PC-3 (cell line): ENCODE measurements at regions not wholly inside any gene's neighbourhood (a gene's known extent, or its start where the extent isn't known, plus 50 kb on each side); places are given as distances from the start of the nearest gene placed in this dataset.

Source experiments
- ATAC-seq: fragments of 200-7000 bp; cut with Tn5 transposase; 2 replicates; pipeline ENCODE4 v1.9.1; 2020; ENCODE audit warnings: mild to moderate bottlenecking, moderate library complexity
- BruUV-seq: library from RNA; stranded (reverse); fragments of 400-500 nt; replicated peaks from 2 replicates; lab custom pipeline; 2021; lab: Mats Ljungman, UMichigan
- CTCF ChIA-PET: fragments of 300-600 bp; sonication (Branson Sonifier 250); formaldehyde crosslinking; loops from one replicate; lab custom pipeline; 2022; ENCODE audit warnings: antibody characterized with exemption; lab: Charles Lee
- POLR2A ChIA-PET: fragments of 300-600 bp; sonication (Branson Sonifier 250); formaldehyde crosslinking; loops from one replicate; lab custom pipeline; 2022; ENCODE audit warnings: antibody characterized with exemption; ENCODE audit not compliant: unreplicated experiment; lab: Charles Lee
- DNase-seq: peaks from one replicate; pipeline ENCODE4 v3.0.0-alpha.2; 2015
- H2AFZ ChIP-seq: fragments of 300-600 bp; sonication (generic); 2 replicates; pipeline ENCODE4 v1.6.0; 2016; ENCODE audit warnings: antibody characterized with exemption, low read length
- H3F3A ChIP-seq: fragments of 300-600 bp; sonication (generic); one replicate; pipeline ENCODE4 v1.6.0; 2017; ENCODE audit warnings: antibody characterized with exemption, low read length, control low read depth, mild to moderate bottlenecking; ENCODE audit not compliant: unreplicated experiment
- H3K27ac ChIP-seq: fragments of 300-600 bp; sonication (generic); 2 replicates; pipeline ENCODE4 v1.5.1; 2016; ENCODE audit warnings: mild to moderate bottlenecking, low read length
- H3K27me3 ChIP-seq: fragments of 300-600 bp; sonication (generic); 2 replicates; pipeline ENCODE4 v1.6.1; 2016; ENCODE audit warnings: low read length, mixed read lengths
- H3K36me3 ChIP-seq: fragments of 300-600 bp; sonication (generic); 2 replicates; pipeline ENCODE4 v1.6.1; 2016; ENCODE audit warnings: low read depth, mixed run types, low read length, mixed read lengths
- H3K4me1 ChIP-seq: fragments of 300-600 bp; sonication (generic); 2 replicates; pipeline ENCODE4 v1.5.1; 2016; ENCODE audit warnings: low read length; ENCODE audit not compliant: insufficient read depth
- H3K4me2 ChIP-seq: fragments of 300-600 bp; sonication (generic); 2 replicates; pipeline ENCODE4 v1.6.0; 2016; ENCODE audit warnings: low read length
- H3K4me3 ChIP-seq: fragments of 300-600 bp; sonication (generic); 2 replicates; pipeline ENCODE4 v1.5.1; 2016; ENCODE audit warnings: mild to moderate bottlenecking, low read length, mixed read lengths
- H3K79me2 ChIP-seq: fragments of 300-600 bp; sonication (generic); 2 replicates; pipeline ENCODE4 v1.6.1; 2017; ENCODE audit warnings: low read length, mixed read lengths
- H3K9ac ChIP-seq: fragments of 300-600 bp; sonication (generic); 2 replicates; pipeline ENCODE4 v1.6.0; 2016; ENCODE audit warnings: mild to moderate bottlenecking, low read length
- H3K9me2 ChIP-seq: fragments of 300-600 bp; sonication (generic); replicated peaks from 2 replicates; pipeline ENCODE4 v1.6.1; 2016; ENCODE audit warnings: mixed run types, low read length, mixed read lengths
- H3K9me3 ChIP-seq: fragments of 300-600 bp; sonication (generic); 2 replicates; pipeline ENCODE4 v1.6.1; 2016; ENCODE audit warnings: low read length, mixed read lengths
- H4K20me1 ChIP-seq: fragments of 300-600 bp; sonication (generic); 2 replicates; pipeline ENCODE4 v1.6.1; 2016; ENCODE audit warnings: low read length, mixed read lengths
- EZH2 ChIP-seq: fragments of 300-600 bp; sonication (generic); IDR thresholded peaks from one replicate; pipeline ENCODE4 v1.6.1; 2017; ENCODE audit warnings: antibody characterized with exemption, mild to moderate bottlenecking, low read length; ENCODE audit not compliant: unreplicated experiment
- EZH2phosphoT487 ChIP-seq: fragments of 300-600 bp; sonication (generic); IDR thresholded peaks from 2 replicates; pipeline ENCODE4 v1.6.1; 2018; ENCODE audit warnings: mild to moderate bottlenecking, antibody characterized with exemption, low read length, borderline replicate concordance
- intact Hi-C: fragments of 100-400 bp; cut with micrococcal nuclease; formaldehyde crosslinking; loops from 2 replicates; pipeline ENCODE4 v1.9.0; 2023
- TF ChIP-seq, protein P1 (sequence below): fragments of 300-600 bp; sonication (generic); conservative IDR thresholded peaks from 2 replicates; pipeline ENCODE4 v1.5.1; 2017; ENCODE audit warnings: antibody characterized with exemption, low read depth, mild to moderate bottlenecking, low read length

DNA sequence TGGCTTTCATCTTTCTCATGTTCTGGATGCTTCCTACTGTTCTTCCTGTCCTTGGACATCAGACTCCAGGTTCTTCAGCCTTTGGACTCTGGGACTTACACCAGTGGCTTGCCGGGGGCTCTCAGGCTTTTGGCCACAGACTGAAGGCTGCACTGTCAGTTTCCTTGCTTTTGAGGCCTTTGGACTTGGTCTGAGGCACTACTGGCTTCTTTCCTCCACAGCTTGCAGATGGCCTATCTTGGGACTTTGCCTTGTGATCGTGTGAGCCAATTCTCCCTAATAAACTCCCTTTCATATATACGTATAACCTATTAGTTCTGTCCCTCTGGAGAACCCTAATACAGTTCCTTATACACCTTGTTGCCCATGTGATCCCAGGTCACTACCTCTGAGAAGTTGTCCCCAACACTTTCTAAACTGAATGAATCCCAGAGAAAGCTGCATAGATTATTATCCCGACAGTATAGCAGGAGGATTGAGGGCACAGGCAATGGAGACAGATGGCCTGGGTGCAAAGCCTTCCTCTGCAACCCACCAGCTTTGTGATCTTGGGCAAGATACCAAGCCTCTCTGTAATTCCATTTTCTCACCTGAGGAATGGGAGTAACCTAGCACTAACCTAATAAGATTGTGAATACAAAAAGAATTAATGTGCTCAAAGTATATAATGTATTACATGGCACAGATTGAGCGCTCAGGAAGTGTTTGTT is 449.6 kb upstream of the BRINP1 start:
- intact Hi-C loops = no loop called here
- Histone ChIP-seq H3K9me3 (no peaks in the 10 kb centered on the region), H3K4me3 (no peak overlapping the region), H3K36me3 (no peaks in the 10 kb centered on the region), H2AFZ (no peak overlapping the region), H3K4me2 (no peak overlapping the region), H3K27me3 (no peaks in the 10 kb centered on the region), H3K27ac (no peak overlapping the region), H3K9ac (no peak overlapping the region), H4K20me1 (no peaks in the 10 kb centered on the region), H3K9me2 (no peaks in the 10 kb centered on the region), H3K79me2 (no peaks in the 10 kb centered on the region), H3K4me1 (no peaks in the 10 kb centered on the region), H3F3A (no peaks in the 10 kb centered on the region)
- ATAC-seq = no peak
- DNase-seq = no peak
- POLR2A ChIA-PET = no interaction called here
- BruUV-seq = no TSS peak
- TF ChIP-seq, protein P1, sequence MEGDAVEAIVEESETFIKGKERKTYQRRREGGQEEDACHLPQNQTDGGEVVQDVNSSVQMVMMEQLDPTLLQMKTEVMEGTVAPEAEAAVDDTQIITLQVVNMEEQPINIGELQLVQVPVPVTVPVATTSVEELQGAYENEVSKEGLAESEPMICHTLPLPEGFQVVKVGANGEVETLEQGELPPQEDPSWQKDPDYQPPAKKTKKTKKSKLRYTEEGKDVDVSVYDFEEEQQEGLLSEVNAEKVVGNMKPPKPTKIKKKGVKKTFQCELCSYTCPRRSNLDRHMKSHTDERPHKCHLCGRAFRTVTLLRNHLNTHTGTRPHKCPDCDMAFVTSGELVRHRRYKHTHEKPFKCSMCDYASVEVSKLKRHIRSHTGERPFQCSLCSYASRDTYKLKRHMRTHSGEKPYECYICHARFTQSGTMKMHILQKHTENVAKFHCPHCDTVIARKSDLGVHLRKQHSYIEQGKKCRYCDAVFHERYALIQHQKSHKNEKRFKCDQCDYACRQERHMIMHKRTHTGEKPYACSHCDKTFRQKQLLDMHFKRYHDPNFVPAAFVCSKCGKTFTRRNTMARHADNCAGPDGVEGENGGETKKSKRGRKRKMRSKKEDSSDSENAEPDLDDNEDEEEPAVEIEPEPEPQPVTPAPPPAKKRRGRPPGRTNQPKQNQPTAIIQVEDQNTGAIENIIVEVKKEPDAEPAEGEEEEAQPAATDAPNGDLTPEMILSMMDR = no peak
- CTCF ChIA-PET = no interaction called here

DNA sequence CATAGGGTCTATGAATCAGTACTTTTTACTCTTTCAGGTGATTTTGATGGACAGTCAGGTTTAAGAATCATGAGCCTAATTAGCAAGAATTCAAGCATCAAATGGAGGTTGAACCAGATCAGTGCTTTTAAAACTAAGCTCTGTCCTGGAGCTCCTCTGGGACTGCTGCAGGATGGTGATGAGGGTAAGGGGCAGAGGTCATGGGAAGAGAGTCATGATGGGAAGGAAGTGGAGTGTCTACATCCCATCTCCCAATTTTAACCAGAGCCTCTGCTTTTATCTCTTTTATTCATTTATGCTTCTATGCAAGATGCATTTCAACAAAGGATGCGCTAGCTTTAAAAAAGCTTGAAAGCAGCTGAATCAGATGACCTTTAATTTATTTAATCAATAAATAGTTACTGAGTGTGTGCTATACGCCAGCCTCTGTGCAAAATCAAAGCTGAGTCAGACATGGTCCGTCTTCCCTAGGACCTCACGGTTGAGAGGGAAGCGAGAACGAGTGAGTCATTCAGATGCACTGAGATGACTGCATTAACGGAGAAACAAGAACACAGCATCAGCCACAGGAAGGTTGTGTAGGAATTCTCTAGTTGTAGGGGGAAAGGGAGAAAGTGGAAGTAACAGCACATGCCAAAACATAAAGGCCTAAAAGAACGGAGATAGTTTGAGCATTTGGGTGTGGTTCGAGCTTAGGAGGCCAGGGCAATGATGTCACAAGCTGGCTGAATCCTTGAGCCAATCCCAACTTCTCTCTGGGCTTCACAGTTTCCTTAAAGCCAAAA is 441.6 kb upstream of the BRINP1 start:
- H3K9me3 ChIP-seq = no peaks in the 10 kb centered on the region
- TF ChIP-seq, protein P1 = no peak
- TF ChIP-seq EZH2 = no peak
- no peak for TF ChIP-seq EZH2phosphoT487
- DNase-seq (no peak), ATAC-seq (no peak)
- intact Hi-C loops = no loop called here
- POLR2A ChIA-PET = no interaction called here
- no peaks in the 10 kb centered on the region for H3K9me2 ChIP-seq
- CTCF ChIA-PET = no interaction called here
- H3K79me2 ChIP-seq = no peaks in the 10 kb centered on the region
- no peak overlapping the region for H3K4me3 ChIP-seq
- H3K4me1 ChIP-seq = no peaks in the 10 kb centered on the region
- H3K36me3 ChIP-seq = no peaks in the 10 kb centered on the region
- no TSS peak for BruUV-seq
- H3F3A ChIP-seq = no peaks in the 10 kb centered on the region
- no peak overlapping the region for H3K4me2 ChIP-seq
- H3K27ac ChIP-seq = no peak overlapping the region
- no peaks in the 10 kb centered on the region for H4K20me1 ChIP-seq
- H2AFZ ChIP-seq = no peak overlapping the region
- H3K9ac ChIP-seq = no peak overlapping the region
- no peaks in the 10 kb centered on the region for H3K27me3 ChIP-seq

DNA sequence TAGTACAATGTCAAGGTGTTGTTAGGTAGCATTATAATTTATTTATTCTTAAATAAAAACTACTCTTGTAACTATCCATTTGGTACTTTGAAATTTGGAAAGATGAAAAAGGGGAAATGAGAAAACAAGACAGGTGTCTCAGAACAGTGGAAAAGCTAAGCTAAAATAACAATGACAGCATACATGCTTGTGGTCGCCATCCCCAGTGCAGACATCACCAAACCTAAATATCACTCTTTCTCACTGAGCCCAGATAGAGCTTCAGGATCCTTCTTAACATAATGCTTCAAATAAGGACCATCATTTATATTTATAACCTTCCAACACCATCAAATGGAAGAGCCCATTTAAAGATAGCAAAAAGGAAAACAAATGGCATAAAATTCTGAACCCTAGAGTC is 434.4 kb upstream of the BRINP1 start:
- BruUV-seq = no TSS peak
- no peak overlapping the region for H2AFZ ChIP-seq
- intact Hi-C loops = no loop called here
- H3K9me2 ChIP-seq = no peaks in the 10 kb centered on the region
- TF ChIP-seq, protein P1 = no peak
- no peak for TF ChIP-seq EZH2
- no peak for TF ChIP-seq EZH2phosphoT487
- H3K36me3 ChIP-seq = no peaks in the 10 kb centered on the region
- H4K20me1 ChIP-seq = no peaks in the 10 kb centered on the region
- ChIA-PET CTCF (no interaction called here), POLR2A (no interaction called here)
- H3F3A ChIP-seq = no peaks in the 10 kb centered on the region
- no peaks in the 10 kb centered on the region for H3K4me1 ChIP-seq
- H3K9me3 ChIP-seq = no peaks in the 10 kb centered on the region
- H3K27ac ChIP-seq = no peak overlapping the region
- H3K4me2 ChIP-seq = no peak overlapping the region
- no peaks in the 10 kb centered on the region for H3K79me2 ChIP-seq
- no peaks in the 10 kb centered on the region for H3K27me3 ChIP-seq
- H3K4me3 ChIP-seq = no peak overlapping the region
- no peak for ATAC-seq
- H3K9ac ChIP-seq = no peak overlapping the region
- no peak for DNase-seq
